GM19023 (cell line): ENCODE measurements at regions not wholly inside any gene's neighbourhood (a gene's known extent, or its start where the extent isn't known, plus 50 kb on each side); places are given as distances from the start of the nearest gene placed in this dataset.

ENCODE experiments used
- ATAC-seq: cut with Tn5 transposase; IDR thresholded peaks from one replicate; pipeline ENCODE4 v1.9.1; 2021; ENCODE audit warnings: mild to moderate bottlenecking, moderate library complexity; ENCODE audit not compliant: unreplicated experiment

DNA sequence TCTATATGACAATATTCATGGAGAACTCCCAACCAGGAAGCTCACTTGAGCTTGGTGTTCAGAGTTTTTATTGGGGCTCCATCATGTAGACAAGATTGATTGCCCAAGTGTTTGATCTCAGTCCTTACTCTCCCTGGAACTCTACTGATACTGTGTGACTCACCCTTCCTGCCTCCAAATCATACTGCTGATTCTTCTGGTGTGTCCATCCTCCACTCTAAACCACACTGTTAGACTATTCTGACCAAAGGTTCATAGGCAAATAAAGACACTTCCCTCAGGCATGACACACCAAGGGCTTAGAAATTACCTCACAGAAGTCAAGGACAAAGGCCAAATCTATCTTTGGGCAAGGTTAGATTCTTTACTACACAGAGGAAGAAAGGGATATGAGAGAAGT is 107.9 kb upstream of the CDH20 start:
- ATAC-seq: no peak

DNA sequence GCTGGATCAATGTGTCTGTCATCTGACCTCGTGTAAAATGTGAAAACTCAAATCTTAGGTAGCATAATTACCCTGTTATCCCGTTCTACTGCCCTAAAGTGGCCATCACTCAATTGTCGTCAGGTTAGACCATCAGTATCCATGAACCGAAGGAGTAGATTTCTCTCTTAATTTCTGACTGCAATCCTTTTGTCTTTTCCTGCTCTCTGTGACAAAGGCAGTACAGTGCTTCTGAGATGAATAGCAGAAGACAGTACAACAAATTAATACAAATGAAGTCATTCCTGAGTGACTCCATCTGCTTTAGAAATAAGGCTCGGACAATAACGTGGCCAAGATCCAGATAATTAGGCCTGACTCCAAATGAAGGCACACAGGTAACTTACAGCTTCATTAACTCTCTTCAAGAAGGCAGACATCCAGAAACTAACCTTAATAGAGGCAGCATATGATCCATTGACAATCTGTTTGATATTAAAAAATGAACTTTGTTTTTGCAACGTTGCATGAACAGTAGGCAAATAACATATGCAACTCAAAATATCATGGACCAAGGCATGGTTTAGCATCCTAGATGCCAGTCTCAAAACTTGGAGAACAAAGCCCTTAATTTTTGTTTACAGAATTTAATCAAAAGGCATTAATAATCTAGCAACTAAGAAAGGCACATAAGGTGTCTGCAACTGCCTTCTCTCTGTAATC is 96.7 kb upstream of the CDH20 start:
- ATAC-seq: no peak

DNA sequence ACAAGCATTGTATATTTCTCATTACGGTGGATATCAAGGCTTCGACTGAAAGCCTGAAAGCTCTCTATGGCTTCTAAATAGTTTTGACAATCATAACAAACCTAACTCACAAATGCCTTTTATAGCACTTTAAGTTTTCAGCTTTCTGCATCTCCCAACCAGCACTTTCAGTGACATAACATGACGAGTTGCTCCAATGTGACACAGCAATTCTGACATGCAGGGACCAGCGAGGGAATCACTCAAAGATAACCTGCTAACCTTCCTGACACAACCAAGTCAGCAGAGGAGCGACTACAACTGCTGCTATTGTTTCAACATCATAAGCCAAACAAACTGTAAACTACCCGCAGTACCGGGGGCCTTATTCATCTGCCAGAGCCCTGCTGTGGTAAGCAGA is 95.7 kb upstream of the CDH20 start:
- no peak for ATAC-seq

DNA sequence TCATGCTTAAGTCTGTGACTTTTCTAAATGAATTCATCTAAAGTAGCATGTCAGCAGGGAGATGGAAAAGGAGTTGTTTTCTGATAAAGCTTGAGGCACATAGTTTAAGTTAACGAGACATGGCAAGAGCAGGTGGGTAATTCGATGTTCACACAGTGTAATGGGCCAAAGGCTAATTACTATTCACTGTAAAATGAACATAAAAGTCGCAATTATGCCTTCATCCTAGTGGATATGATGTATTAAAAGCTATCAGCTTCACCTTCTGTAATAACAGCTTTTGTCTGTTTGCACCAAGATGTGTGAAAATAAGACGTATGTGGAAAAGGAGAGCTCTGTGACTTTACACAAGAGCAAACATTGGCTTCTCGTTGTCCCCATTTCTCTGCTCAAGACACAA is 94.2 kb upstream of the CDH20 start:
- no peak for ATAC-seq

DNA sequence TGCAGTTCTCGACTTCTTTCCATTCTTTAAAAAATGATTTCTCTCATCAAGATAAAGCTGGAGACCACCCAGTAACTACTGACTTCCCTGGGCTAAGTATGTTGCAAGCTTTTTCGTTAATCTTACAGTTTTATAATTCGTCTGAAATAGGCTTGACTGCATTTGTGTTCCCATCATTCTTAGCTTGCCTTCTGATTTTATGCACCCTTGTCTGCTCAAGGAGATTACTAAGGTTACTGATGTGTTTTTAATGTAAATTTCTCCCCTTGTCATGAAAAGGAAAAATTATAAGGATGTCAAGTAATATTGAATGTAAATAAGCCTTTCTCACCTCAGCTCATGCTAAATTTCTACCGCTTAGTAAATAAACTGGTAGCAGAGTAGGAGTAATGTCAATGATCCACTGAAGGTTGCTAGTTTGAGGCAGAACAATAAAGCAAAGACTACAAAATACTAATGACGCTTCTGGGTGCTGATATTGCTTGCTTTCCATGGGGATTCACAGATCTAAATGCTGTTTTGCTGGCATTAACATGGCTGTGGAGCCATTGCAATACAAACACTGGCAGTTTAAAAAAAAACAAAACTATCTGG is 91.9 kb upstream of the CDH20 start:
- ATAC-seq: no peak

DNA sequence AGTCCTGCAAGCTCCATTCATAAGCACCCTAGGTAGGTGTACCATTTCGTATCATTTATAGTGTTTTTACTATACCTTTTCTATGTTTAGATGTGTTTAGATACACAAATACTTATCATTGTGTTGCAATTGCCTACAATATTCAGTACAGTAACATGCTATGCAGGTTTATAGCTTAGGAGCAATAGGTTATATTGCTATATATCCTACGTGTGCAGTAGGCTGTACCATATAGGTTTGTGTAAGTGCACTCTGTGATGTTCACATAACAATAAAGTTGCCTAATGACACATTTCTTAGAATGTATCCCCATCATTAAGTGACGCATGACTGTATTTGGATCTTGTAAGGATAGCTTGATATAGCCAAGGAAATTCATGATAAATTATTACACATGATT is 88.6 kb upstream of the CDH20 start:
- no peak for ATAC-seq

DNA sequence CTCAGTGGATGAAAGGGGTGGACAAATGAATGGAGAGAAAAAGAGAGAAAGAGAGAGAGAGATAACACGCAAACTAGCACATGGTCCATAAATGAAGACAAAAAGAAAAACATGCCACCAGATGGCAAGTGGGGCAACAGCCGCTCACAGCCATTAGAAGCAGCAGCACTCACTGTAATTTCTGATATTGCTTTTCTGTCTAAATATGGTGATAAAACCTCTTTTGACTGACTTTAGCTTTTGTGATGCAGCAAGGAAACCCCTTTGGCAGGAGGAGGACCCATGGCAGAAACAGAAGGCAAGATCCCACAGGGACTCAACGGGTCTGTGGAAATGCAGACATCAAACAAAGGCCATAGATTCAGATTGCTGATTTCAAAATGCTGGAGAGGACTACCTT is 88.0 kb upstream of the CDH20 start:
- ATAC-seq: no peak

DNA sequence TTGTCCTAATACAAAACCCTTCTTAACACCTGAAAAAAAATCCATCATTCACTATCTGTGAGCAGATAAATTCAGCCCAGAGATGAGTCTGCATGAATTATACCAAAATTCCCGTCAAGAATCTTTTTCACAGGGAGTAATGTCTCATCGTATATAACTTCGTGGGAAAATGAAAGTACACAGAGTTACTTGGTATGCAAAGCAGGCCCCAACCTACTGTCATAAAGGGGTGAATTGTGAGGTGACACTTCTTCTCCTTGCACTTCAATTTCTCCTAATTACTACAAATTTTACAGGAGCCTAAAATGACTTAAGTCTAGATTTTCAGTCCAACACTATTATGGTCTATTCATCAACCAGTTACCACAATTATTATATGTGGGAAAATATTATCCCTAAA is 84.6 kb upstream of the CDH20 start:
- ATAC-seq: no peak

DNA sequence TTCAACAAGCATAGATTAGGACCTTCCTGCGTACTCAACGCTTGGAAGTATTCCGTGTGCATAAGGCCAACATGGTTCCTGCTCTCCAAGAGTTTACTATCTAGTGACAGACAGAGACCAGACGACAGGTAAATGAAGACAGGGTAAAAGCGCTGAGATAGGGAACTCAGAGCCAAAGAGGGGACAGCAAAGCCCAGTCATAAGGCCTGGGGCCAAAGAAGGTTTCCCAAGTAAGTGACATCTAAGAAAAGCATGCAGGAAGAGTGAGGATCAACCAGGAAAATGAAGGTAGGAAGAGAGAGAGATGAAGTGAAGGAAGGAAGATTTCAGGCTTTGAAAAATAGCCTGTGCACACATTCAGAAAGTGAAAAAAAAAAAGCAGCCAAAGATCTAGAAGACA is 76.9 kb upstream of the CDH20 start:
- no peak for ATAC-seq

DNA sequence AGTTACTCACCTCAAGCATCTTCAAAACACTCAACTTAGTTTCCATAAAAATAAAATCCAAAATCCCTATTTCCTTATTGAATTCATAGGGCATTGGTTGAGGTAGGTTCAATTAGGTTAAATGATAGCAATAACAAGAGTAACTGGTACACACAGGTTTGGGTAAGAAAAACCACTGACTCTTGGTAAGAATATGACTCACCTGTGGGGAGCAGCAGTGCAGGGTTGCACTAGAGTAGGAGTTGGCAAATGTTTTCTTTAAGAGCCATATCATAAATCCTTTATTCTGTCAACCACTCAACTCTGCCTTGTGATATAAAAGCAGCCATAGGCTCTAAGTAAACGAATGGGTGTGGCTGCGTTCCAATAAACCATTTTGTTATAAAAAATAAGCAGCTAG is 71.4 kb upstream of the CDH20 start:
- ATAC-seq: no peak

DNA sequence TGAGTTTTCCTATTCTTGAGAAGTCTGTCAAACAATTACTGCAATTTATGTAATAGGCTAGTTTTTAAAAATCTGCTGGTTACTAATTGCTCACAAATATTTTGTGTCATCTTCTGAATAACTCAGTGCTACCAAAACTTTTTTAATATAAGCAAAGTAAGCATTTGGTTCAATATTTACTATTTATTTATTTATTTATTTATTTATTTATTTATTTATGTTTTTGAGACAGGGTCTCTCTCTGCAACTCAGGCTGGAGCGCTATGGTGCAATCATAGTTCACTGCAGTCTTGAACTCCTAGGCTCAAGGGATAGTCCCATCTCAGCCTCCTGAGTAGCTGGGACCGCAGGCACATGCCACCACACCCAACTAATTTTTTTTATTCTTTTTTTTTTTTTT is 60.4 kb upstream of the CDH20 start:
- no peak for ATAC-seq

DNA sequence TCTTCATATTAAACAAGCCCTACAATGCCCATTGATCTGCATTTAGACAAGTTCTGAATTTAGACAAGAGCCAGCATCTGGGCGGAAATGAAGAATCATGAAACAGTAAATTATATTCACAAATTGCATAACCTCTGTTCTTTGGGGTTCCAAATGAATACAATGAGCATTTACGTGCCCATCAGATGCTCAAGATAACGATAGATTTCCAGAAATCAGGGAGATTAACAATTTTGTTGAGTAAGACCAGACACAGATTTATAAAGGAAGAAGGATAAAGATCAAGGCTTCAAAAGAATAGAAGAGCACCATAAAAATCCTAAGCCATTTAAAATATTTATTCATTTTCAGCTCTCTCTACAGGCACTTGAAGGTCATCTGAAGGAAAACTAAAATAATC is 59.7 kb upstream of the CDH20 start:
- ATAC-seq: no peak

DNA sequence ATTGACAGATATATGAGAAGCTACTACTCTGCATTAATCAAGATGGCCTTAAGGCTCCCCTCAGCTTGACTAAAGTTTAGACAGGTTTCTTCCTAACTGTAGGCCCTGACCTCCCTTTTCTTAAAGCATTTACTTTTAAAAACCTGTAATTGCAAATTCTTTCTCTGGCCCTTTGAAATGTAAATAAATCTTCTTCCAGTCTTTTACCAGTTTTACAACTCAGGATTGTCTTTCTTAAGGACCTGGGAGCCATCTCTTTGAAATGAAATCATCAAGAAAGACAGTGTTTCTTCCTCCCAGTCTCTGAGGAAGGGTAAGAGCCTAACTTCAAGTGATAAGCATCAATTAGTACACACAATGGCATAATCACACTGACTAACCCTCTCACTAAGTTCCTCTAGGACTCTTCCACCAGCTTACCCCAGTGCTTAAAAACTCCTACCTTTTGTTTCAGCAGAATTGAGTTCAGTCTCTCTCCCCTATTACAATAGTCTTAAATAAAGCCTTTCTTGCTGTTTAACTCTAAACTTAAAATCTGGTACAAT is 58.7 kb upstream of the CDH20 start:
- ATAC-seq: no peak

DNA sequence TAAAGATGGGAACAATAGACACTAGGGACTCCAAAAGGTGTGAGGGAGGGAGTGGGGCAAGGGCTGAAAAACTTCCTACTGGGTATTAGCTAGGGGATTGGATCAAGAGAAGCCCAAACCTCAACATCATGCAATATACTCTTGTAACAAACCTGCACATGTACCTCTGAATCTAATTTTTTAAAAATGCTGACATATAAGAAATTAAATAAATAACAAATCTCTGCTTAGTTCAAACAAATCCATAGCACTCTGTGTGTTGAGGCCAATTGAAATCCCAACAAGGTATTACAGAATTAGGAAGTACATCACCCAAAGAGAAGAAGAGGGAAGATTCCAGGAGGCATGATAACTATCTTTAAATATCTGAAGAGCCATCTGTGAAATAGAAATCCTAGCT is 55.4 kb upstream of the CDH20 start:
- no peak for ATAC-seq

DNA sequence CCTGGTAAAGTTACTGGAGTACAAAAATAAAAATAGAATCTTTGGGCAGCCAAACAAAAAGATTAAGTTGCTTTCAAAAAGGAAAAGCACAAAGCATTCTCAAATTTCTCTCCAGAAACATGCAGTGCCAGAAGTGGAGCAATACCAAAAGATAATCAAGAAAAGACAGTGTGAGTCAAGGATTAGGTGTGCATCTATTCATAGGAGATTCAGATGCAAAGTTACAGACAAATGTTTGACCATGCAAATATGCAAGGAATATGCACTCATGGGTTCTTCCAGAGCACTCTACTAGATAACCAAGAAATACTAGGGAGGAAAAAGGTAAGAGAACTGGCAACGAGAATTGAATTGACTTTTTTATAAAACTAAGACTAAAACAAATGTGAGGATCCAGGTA is 51.8 kb upstream of the CDH20 start:
- ATAC-seq: no peak

DNA sequence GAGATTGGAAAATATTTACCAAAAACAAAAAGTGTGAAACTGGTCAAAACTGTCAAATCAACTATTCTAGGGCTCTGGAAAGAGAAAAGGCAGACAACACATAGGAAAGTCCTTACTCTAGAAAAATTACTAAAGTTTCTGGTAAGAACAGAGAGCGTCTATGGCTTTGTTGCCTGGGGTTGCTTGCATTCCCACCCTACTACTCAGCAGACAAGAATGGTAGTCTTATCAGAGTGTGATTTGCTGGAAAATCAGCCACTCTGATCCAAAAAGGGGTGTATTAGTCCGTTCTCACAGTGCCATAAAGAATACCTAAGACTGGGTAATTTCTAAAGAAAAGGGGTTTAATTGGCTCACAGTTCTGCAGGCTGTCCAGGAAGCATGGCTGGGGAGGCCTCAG is 50.3 kb upstream of the CDH20 start:
- no peak for ATAC-seq
